SK-N-SH (cell line): ENCODE measurements at regions not wholly inside any gene's neighbourhood (a gene's known extent, or its start where the extent isn't known, plus 50 kb on each side); places are given as distances from the start of the nearest gene placed in this dataset.
"Not testable (repeated sequence)": the region's sequence is repeated elsewhere in the genome, so short reads cannot be mapped to it uniquely, and the experiment has no call there.

ENCODE experiments used
- CTCF ChIA-PET: fragments of 300-600, 350-600 bp; formaldehyde crosslinking; extraction: SDS; loops from one replicate; lab custom pipeline; 2021; lab: Yijun Ruan, JAX
- POLR2A ChIA-PET: fragments of 350-600 bp; sonication (Branson Sonifier 250); formaldehyde crosslinking; extraction: SDS; loops from one replicate; lab custom pipeline; 2020; ENCODE audit warnings: antibody characterized with exemption, inconsistent platforms; lab: Yijun Ruan, JAX
- DNase-seq: peaks from one replicate; pipeline ENCODE4 v3.0.0; 2012
- H2AFZ ChIP-seq: fragments of 200-600 bp; sonication (generic); 2 replicates; pipeline ENCODE4 v1.8.1; 2016; ENCODE audit warnings: antibody characterized with exemption, mild to moderate bottlenecking, low read depth
- H3F3A ChIP-seq: fragments of 200-600 bp; sonication (generic); replicated peaks from 2 replicates; pipeline ENCODE3; 2016; ENCODE audit warnings: antibody characterized with exemption, mild to moderate bottlenecking; ENCODE audit not compliant: insufficient read depth
- H3K27ac ChIP-seq, 2 experiments: fragments of 200-500 bp in 1 of 2; fragments of 200-600 bp in 1 of 2; sonication (Bioruptor generic) in 1 of 2; sonication (generic), shearing (Covaris generic) in 1 of 2; 2 replicates each; pipeline versions ENCODE4 v1.5.1 to v1.6.1; 2014 to 2016; ENCODE audit warnings: low read depth in 2 of 2, inconsistent platforms in 1 of 2, low read length in 1 of 2, mild to moderate bottlenecking in 1 of 2, mixed read lengths in 1 of 2
- H3K27me3 ChIP-seq: fragments of 200-600 bp; sonication (generic), shearing (Covaris generic); 2 replicates; pipeline ENCODE4 v1.6.1; 2016; ENCODE audit warnings: mixed run types; ENCODE audit not compliant: insufficient read depth
- H3K36me3 ChIP-seq, 2 experiments: fragments of 200-500 bp in 1 of 2; fragments of 200-600 bp in 1 of 2; sonication (Bioruptor generic) in 1 of 2; sonication (generic) in 1 of 2; replicated peaks in 1 of 2; 2 replicates each; pipeline versions ENCODE3 to v1.5.1; 2014 to 2016; ENCODE audit warnings: low read length in 1 of 2, mild to moderate bottlenecking in 1 of 2; ENCODE audit not compliant: insufficient read depth in 2 of 2, control insufficient read depth in 1 of 2
- H3K4me1 ChIP-seq, 2 experiments: fragments of 200-500 bp in 1 of 2; fragments of 200-600 bp in 1 of 2; sonication (Bioruptor generic) in 1 of 2; sonication (generic), shearing (Covaris generic) in 1 of 2; 2 replicates each; pipeline versions ENCODE4 v1.5.1 to v1.6.1; 2014 to 2016; ENCODE audit warnings: low read depth in 1 of 2, low read length in 1 of 2, mixed run types in 1 of 2; ENCODE audit not compliant: insufficient read depth in 2 of 2, control insufficient read depth in 1 of 2
- H3K4me2 ChIP-seq: fragments of 200-600 bp; sonication (generic), shearing (Covaris generic); 2 replicates; pipeline ENCODE4 v1.6.1; 2017; ENCODE audit warnings: mixed run types
- H3K4me3 ChIP-seq, 2 experiments: fragments of 200-500 bp in 1 of 2; fragments of 200-600 bp in 1 of 2; sonication (Bioruptor generic) in 1 of 2; sonication (generic), shearing (Covaris generic) in 1 of 2; 2 replicates each; pipeline versions ENCODE4 v1.5.1 to v1.8.1; 2014 to 2016; ENCODE audit warnings: low read depth in 2 of 2, inconsistent platforms in 1 of 2, low read length in 1 of 2, mild to moderate bottlenecking in 1 of 2, mixed read lengths in 1 of 2, moderate library complexity in 1 of 2
- H3K79me2 ChIP-seq: fragments of 200-600 bp; sonication (generic); 2 replicates; pipeline ENCODE4 v1.8.1; 2017; ENCODE audit warnings: mild to moderate bottlenecking; ENCODE audit not compliant: insufficient read depth
- H3K9ac ChIP-seq: fragments of 200-600 bp; sonication (generic); 2 replicates; pipeline ENCODE4 v1.6.1; 2017; ENCODE audit warnings: mixed run types
- H3K9me2 ChIP-seq: fragments of 200-600 bp; sonication (generic); 2 replicates; pipeline ENCODE4 v1.6.1; 2017; ENCODE audit warnings: mixed run types
- H3K9me3 ChIP-seq: fragments of 200-600 bp; sonication (generic); 2 replicates; pipeline ENCODE4 v1.6.1; 2017; ENCODE audit warnings: mixed run types, mild to moderate bottlenecking, moderate library complexity
- H4K20me1 ChIP-seq: fragments of 200-600 bp; sonication (generic); 2 replicates; pipeline ENCODE4 v1.6.1; 2017; ENCODE audit warnings: mild to moderate bottlenecking, mixed run types; ENCODE audit not compliant: insufficient read depth
- CHD2 ChIP-seq: fragments of 150-350 bp; IDR thresholded peaks from 2 replicates; pipeline ENCODE4 v1.6.1; 2018; ENCODE audit warnings: low read length; ENCODE audit not compliant: partially characterized antibody
- FOXM1 ChIP-seq: IDR thresholded peaks from 2 replicates; pipeline ENCODE4 v1.4.0; 2012; ENCODE audit warnings: low read depth, mild to moderate bottlenecking
- JUND ChIP-seq: IDR thresholded peaks from 2 replicates; pipeline ENCODE4 v1.4.0; 2012
- MEF2A ChIP-seq: IDR thresholded peaks from 2 replicates; pipeline ENCODE4 v1.4.0; 2012; ENCODE audit warnings: low read depth, borderline replicate concordance
- MXI1 ChIP-seq: IDR thresholded peaks from 2 replicates; pipeline ENCODE4 v1.6.1; 2012; ENCODE audit warnings: mild to moderate bottlenecking, low read depth, low read length, improper control_type of control experiment
- NFIC ChIP-seq: IDR thresholded peaks from 2 replicates; pipeline ENCODE4 v1.4.0; 2012; ENCODE audit warnings: borderline replicate concordance
- NRF1 ChIP-seq: IDR thresholded peaks from 2 replicates; pipeline ENCODE4 v1.6.1; 2012; ENCODE audit warnings: low read depth, mild to moderate bottlenecking, low read length
- POLR2AphosphoS5 ChIP-seq: IDR thresholded peaks from 2 replicates; pipeline ENCODE4 v1.6.1; 2012; ENCODE audit warnings: low read depth, low read length
- RAD21 ChIP-seq: IDR thresholded peaks from 2 replicates; pipeline ENCODE4 v1.6.1; 2012; ENCODE audit warnings: mild to moderate bottlenecking, low read length
- RCOR1 ChIP-seq: fragments of 150-350 bp; IDR thresholded peaks from 2 replicates; pipeline ENCODE4 v1.6.1; 2017; ENCODE audit warnings: antibody characterized with exemption, low read length
- SMC3 ChIP-seq: IDR thresholded peaks from 2 replicates; pipeline ENCODE4 v1.6.1; 2012; ENCODE audit warnings: low read depth, low read length, improper control_type of control experiment
- TAF1 ChIP-seq: IDR thresholded peaks from 2 replicates; pipeline ENCODE4 v1.6.1; 2012; ENCODE audit warnings: low read depth, mild to moderate bottlenecking, low read length, moderate library complexity, borderline replicate concordance
- TCF12 ChIP-seq: IDR thresholded peaks from 2 replicates; pipeline ENCODE4 v1.4.0; 2012
- YY1 ChIP-seq: IDR thresholded peaks from 2 replicates; pipeline ENCODE4 v1.4.0; 2012; ENCODE audit warnings: low read depth, mild to moderate bottlenecking
- WGBS: methylation state at CpG from one replicate; pipeline ENCODE4 v1.1.6; 2017; ENCODE audit warnings: low lambda C conversion rate; 5-methylcytosine and 5-hydroxymethylcytosine counted together
- TF ChIP-seq, protein P1 (sequence below): IDR thresholded peaks from 2 replicates; pipeline ENCODE4; 2012
- TF ChIP-seq, protein P2 (sequence below): IDR thresholded peaks from 2 replicates; pipeline ENCODE4 v1.4.0; 2012; ENCODE audit warnings: low read depth, borderline replicate concordance
- TF ChIP-seq, protein P3 (sequence below): IDR thresholded peaks from 2 replicates; pipeline ENCODE4 v1.4.0; 2012; ENCODE audit warnings: low read depth, borderline replicate concordance

DNA sequence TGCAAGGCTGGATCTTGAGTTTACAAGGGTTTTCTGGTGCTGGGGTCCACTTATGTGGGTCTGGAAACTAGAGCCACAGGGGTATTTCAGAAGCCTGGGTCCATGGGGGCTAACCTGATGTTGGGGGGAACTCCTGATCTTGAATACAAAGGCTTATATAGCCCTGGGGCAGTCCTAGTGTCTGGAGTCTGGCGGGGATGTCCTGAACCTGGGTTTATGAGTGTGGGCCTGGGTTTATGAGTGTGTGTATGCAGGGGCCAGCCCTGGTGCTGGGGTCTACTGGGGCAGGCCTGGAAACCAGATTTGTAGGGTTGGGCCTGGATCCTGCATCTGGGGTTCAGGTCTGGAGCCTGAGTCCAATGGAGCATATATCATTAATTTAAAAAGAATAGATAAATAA lies 146.5 kb upstream of the C1GALT1 start:
- no peaks in the 10 kb centered on the region for H3K79me2 ChIP-seq
- TF ChIP-seq MEF2A (no peak), POLR2AphosphoS5 (no peak), FOXM1 (no peak), CHD2 (no peak), NFIC (no peak), NRF1 (no peak), TCF12 (no peak), SMC3 (no peak), TAF1 (no peak), JUND (no peak), RCOR1 (no peak), YY1 (no peak), RAD21 (no peak), MXI1 (no peak)
- TF ChIP-seq, protein P1, sequence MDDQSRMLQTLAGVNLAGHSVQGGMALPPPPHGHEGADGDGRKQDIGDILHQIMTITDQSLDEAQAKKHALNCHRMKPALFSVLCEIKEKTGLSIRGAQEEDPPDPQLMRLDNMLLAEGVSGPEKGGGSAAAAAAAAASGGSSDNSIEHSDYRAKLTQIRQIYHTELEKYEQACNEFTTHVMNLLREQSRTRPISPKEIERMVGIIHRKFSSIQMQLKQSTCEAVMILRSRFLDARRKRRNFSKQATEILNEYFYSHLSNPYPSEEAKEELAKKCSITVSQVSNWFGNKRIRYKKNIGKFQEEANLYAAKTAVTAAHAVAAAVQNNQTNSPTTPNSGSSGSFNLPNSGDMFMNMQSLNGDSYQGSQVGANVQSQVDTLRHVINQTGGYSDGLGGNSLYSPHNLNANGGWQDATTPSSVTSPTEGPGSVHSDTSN = no peak
- TF ChIP-seq, protein P2, sequence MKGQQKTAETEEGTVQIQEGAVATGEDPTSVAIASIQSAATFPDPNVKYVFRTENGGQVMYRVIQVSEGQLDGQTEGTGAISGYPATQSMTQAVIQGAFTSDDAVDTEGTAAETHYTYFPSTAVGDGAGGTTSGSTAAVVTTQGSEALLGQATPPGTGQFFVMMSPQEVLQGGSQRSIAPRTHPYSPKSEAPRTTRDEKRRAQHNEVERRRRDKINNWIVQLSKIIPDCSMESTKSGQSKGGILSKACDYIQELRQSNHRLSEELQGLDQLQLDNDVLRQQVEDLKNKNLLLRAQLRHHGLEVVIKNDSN = no peak
- TF ChIP-seq, protein P3, sequence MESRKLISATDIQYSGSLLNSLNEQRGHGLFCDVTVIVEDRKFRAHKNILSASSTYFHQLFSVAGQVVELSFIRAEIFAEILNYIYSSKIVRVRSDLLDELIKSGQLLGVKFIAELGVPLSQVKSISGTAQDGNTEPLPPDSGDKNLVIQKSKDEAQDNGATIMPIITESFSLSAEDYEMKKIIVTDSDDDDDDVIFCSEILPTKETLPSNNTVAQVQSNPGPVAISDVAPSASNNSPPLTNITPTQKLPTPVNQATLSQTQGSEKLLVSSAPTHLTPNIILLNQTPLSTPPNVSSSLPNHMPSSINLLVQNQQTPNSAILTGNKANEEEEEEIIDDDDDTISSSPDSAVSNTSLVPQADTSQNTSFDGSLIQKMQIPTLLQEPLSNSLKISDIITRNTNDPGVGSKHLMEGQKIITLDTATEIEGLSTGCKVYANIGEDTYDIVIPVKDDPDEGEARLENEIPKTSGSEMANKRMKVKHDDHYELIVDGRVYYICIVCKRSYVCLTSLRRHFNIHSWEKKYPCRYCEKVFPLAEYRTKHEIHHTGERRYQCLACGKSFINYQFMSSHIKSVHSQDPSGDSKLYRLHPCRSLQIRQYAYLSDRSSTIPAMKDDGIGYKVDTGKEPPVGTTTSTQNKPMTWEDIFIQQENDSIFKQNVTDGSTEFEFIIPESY = no peak
- H3K36me3 ChIP-seq = no peaks in the 10 kb centered on the region
- WGBS = 20% methylated on average over 1 of the region's 1 CpG
- no peak overlapping the region for H3K4me2 ChIP-seq
- no peak overlapping the region for H2AFZ ChIP-seq
- H3K9ac ChIP-seq = no peak overlapping the region
- no peak overlapping the region for H3K4me3 ChIP-seq
- no peak overlapping the region for H3K27ac ChIP-seq
- H3K9me3 ChIP-seq = no peaks in the 10 kb centered on the region
- H3K27me3 ChIP-seq = no peaks in the 10 kb centered on the region
- CTCF ChIA-PET = no interaction called here
- H4K20me1 ChIP-seq = no peaks in the 10 kb centered on the region
- no peaks in the 10 kb centered on the region for H3K4me1 ChIP-seq
- POLR2A ChIA-PET = no interaction called here
- H3F3A ChIP-seq = no peaks in the 10 kb centered on the region
- DNase-seq = no peak
- H3K9me2 ChIP-seq = no peaks in the 10 kb centered on the region

DNA sequence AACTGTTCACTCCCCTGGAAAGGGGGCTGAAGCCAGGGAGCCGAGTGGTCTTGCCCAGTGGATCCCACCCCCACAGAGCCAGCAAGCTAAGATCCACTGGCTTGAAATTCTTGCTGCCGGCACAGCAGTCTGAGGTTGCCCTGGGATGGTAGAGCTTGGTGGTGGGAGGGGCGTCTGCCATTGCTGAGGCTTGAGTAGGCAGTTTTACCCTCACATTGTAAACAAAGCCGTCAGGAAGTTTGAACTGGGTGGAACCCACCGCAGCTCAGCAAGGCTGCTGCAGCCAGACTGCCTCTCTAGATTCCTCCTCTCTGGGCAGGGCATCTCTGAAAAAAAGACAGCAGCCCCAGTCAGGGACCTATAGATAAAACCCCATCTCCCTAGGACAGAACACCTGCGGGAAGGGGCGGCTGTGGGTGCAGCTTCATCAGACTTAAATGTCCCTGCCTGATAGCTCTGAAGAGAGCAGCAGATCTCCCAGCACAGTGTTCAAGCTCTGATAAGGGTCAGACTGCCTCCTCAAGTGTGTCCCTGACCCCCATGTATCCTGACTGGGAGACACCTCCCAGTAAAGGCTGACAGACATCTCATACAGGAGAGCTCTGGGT lies 140.0 kb upstream of the C1GALT1 start:
- H3K4me1 ChIP-seq, H3K36me3 ChIP-seq, H3K9me2 ChIP-seq, H4K20me1 ChIP-seq, H3K27me3 ChIP-seq, H3K4me3 ChIP-seq, H3K4me2 ChIP-seq, H3K79me2 ChIP-seq, H3K9me3 ChIP-seq, H3K27ac ChIP-seq, DNase-seq, H3K9ac ChIP-seq, POLR2A ChIA-PET, H3F3A ChIP-seq, H2AFZ ChIP-seq: not testable (repeated sequence)
- CTCF ChIA-PET = interaction anchor here (1.8 kb wide), 1 partner anchor 61 kb away, joined by 5 read pairs; no protein-coding TSS in a partner anchor
- 27% methylated on average over 7 of the region's 7 CpGs for WGBS
